ENCODE measurements at regions not wholly inside any gene's neighbourhood (a gene's known extent, or its start where the extent isn't known, plus 50 kb on each side); places are given as distances from the start of the nearest gene placed in this dataset.

DNA sequence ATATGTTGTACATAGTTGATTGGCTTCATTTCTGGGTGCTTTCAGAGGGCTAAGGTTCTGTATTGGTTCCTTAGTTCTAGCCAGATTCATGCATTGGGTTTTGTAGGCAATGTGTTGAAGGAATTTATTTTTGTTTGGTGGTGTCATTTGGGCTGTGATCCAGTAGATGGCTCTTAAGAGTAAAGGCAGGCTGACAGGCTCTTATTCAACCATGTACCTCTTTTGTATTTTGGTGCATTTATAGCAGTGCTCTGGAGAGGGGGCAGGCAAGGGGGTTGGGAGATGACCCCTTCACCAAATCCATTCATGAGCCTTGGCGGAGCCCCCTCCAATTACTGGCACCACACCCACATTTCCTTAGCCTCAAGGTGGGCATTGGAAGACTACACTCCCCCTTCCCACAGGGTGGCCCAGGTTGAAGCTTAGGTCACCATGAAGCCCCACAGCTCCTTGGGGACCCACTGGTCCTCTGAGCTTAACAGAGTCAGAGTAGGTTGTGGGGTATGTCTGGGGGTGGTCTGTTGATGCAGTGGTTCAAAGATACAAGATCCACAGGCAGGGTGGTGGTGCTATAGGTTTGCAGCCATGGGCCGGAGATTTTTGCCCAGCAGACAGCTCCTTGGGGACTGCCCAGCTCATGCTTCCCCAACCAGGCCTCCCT, 143.0 kb upstream of the GNPDA2 start:
- TF ChIP-seq CTCF (IDR thresholded peaks at IDR 0.05; ENCODE audit: low read depth, low read length, missing input control), result no peak
- TF ChIP-seq TAF1 (conservative IDR thresholded peaks at IDR 0.05), result no peak
- TF ChIP-seq GABPA (IDR thresholded peaks at IDR 0.05 in 1 of 2, conservative IDR thresholded peaks at IDR 0.05 in 1 of 2), result no peak
- TF ChIP-seq, protein P1, sequence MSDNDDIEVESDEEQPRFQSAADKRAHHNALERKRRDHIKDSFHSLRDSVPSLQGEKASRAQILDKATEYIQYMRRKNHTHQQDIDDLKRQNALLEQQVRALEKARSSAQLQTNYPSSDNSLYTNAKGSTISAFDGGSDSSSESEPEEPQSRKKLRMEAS (IDR thresholded peaks at IDR 0.05), result no peak
- TF ChIP-seq NR2F2 (IDR thresholded peaks at IDR 0.05), result no peak
- no peak for TF ChIP-seq EGR1 (IDR thresholded peaks at IDR 0.05; ENCODE audit: low read depth in 2 of 2)
- no peak for TF ChIP-seq SP1 (IDR thresholded peaks at IDR 0.05)
- TF ChIP-seq JUND (IDR thresholded peaks at IDR 0.05), result no peak
- no peak for TF ChIP-seq REST (IDR thresholded peaks at IDR 0.05)
- TF ChIP-seq HNF4A (conservative IDR thresholded peaks at IDR 0.05), result no peak
- no peak for TF ChIP-seq FOXA1 (IDR thresholded peaks at IDR 0.05)

Data from liver (tissue), 3 donors.